H1 (cell line): ENCODE measurements at regions not wholly inside any gene's neighbourhood (a gene's known extent, or its start where the extent isn't known, plus 50 kb on each side); places are given as distances from the start of the nearest gene placed in this dataset.

ENCODE experiments used
- CTCF ChIA-PET: fragments of 300-600 bp; sonication (Branson Sonifier 250); formaldehyde crosslinking; loops from one replicate; lab custom pipeline; 2021; ENCODE audit not compliant: partially characterized antibody; lab: Charles Lee
- POLR2A ChIA-PET: fragments of 300-600 bp; sonication (Branson Sonifier 250); formaldehyde crosslinking; loops from one replicate; lab custom pipeline; 2021; ENCODE audit warnings: inconsistent platforms; ENCODE audit not compliant: partially characterized antibody; lab: Charles Lee
- DNase-seq, 2 experiments: peaks; one replicate each; pipeline versions ENCODE4 v3.0.0 to v3.0.0-alpha.2; 2010 to 2022; ENCODE audit warnings: low spot score in 2 of 2, low read depth in 1 of 2, mixed read lengths in 1 of 2
- FAIRE-seq: peaks from 2 replicates; lab custom pipeline; 2011; peaks lifted over from hg19 to GRCh38; lab: Jason Lieb, UNC
- H2AFZ ChIP-seq: 2 replicates; pipeline ENCODE4 v1.8.1; 2012; ENCODE audit warnings: low read length, inconsistent platforms
- H2AK5ac ChIP-seq: 2 replicates; pipeline ENCODE4 v1.6.1; 2013; ENCODE audit warnings: low read depth, low read length
- H2BK120ac ChIP-seq: replicated peaks from 2 replicates; pipeline ENCODE3; 2013; ENCODE audit warnings: low read depth, low read length, inconsistent platforms
- H2BK12ac ChIP-seq: 2 replicates; pipeline ENCODE4 v1.6.1; 2013; ENCODE audit warnings: low read depth, low read length
- H2BK15ac ChIP-seq: 2 replicates; pipeline ENCODE4 v1.6.1; 2013; ENCODE audit warnings: low read length
- H2BK20ac ChIP-seq: 2 replicates; pipeline ENCODE4 v1.6.1; 2013; ENCODE audit warnings: low read length
- H2BK5ac ChIP-seq: 2 replicates; pipeline ENCODE4 v1.6.1; 2013; ENCODE audit warnings: low read depth, low read length
- H3K14ac ChIP-seq: 2 replicates; pipeline ENCODE4 v1.6.1; 2013; ENCODE audit warnings: inconsistent platforms; ENCODE audit not compliant: insufficient read length
- H3K18ac ChIP-seq: 2 replicates; pipeline ENCODE4 v1.6.1; 2013; ENCODE audit warnings: low read length; ENCODE audit errors: extremely low read depth
- H3K23ac ChIP-seq: 2 replicates; pipeline ENCODE4 v1.6.1; 2013; ENCODE audit warnings: inconsistent platforms; ENCODE audit not compliant: insufficient read length
- H3K23me2 ChIP-seq: 2 replicates; pipeline ENCODE4 v1.6.1; 2013; ENCODE audit warnings: low read depth, low read length
- H3K27ac ChIP-seq: 2 replicates; pipeline ENCODE4 v1.6.1; 2011; ENCODE audit warnings: low read depth, low read length, inconsistent platforms
- H3K27me3 ChIP-seq, 4 experiments: replicated peaks in 1 of 4; 1 replicate in 1 of 4; 2 replicates in 3 of 4; pipeline versions ENCODE4 v1.6.1 to v1.8.1; 2011 to 2013; ENCODE audit warnings: low read length in 3 of 4, mild to moderate bottlenecking in 3 of 4, inconsistent platforms in 2 of 4, mixed read lengths in 2 of 4, moderate library complexity in 1 of 4; ENCODE audit not compliant: control insufficient read depth in 3 of 4, insufficient read depth in 3 of 4; ENCODE audit errors: extremely low read depth in 1 of 4
- H3K36me3 ChIP-seq, 4 experiments: 2 replicates each; pipeline versions ENCODE4 v1.6.1 to v1.8.1; 2011 to 2013; ENCODE audit warnings: mild to moderate bottlenecking in 4 of 4, low read length in 3 of 4, moderate library complexity in 2 of 4, control low read depth in 1 of 4, inconsistent platforms in 1 of 4; ENCODE audit not compliant: insufficient read depth in 4 of 4, control insufficient read depth in 2 of 4
- H3K4ac ChIP-seq: replicated peaks from 2 replicates; pipeline ENCODE3; 2013; ENCODE audit warnings: low read length, low read depth, mixed read lengths, inconsistent platforms; ENCODE audit not compliant: insufficient read length
- H3K4me1 ChIP-seq, 4 experiments: replicated peaks in 1 of 4; 1 replicate in 1 of 4; 2 replicates in 3 of 4; pipeline versions ENCODE4 v1.6.1 to v1.8.1; 2011 to 2013; ENCODE audit warnings: low read length in 3 of 4, inconsistent platforms in 2 of 4, mixed read lengths in 1 of 4; ENCODE audit not compliant: insufficient read depth in 4 of 4, control insufficient read depth in 3 of 4
- H3K4me2 ChIP-seq, 2 experiments: 2 replicates each; pipeline versions ENCODE4 v1.6.1 to v1.8.1; 2011 to 2013; ENCODE audit warnings: low read depth in 2 of 2, low read length in 2 of 2, control low read depth in 1 of 2, inconsistent platforms in 1 of 2, mild to moderate bottlenecking in 1 of 2; ENCODE audit not compliant: insufficient read depth in 1 of 2
- H3K4me3 ChIP-seq, 4 experiments: fragments of 200-600, 300-600 bp in 1 of 4; sonication (generic), shearing (Covaris generic), sonication (Bioruptor Twin) in 1 of 4; 2 replicates each; pipeline versions ENCODE4 v1.5.1 to v1.8.1; 2011 to 2016; ENCODE audit warnings: low read length in 4 of 4, low read depth in 3 of 4, control low read depth in 2 of 4, inconsistent platforms in 2 of 4, mild to moderate bottlenecking in 2 of 4, mixed read lengths in 1 of 4, moderate library complexity in 1 of 4; ENCODE audit not compliant: insufficient read depth in 2 of 4; ENCODE audit errors: extremely low read depth in 1 of 4
- H3K56ac ChIP-seq: replicated peaks from 2 replicates; pipeline ENCODE3; 2013; ENCODE audit warnings: low read depth, mild to moderate bottlenecking, mixed read lengths, low read length, inconsistent platforms; ENCODE audit not compliant: insufficient read length
- H3K79me1 ChIP-seq: 2 replicates; pipeline ENCODE4 v1.6.1; 2013; ENCODE audit warnings: low read depth, low read length, control low read depth
- H3K79me2 ChIP-seq, 2 experiments: 2 replicates each; pipeline versions ENCODE4 v1.6.1 to v1.8.1; 2012 to 2013; ENCODE audit warnings: low read length in 2 of 2, mild to moderate bottlenecking in 2 of 2, inconsistent platforms in 1 of 2; ENCODE audit not compliant: insufficient read depth in 2 of 2, control insufficient read depth in 1 of 2
- H3K9ac ChIP-seq, 4 experiments: replicated peaks in 1 of 4; 1 replicate in 1 of 4; 2 replicates in 3 of 4; pipeline versions ENCODE4 v1.6.1 to v1.8.1; 2011 to 2013; ENCODE audit warnings: low read depth in 3 of 4, low read length in 3 of 4, control low read depth in 2 of 4, mild to moderate bottlenecking in 2 of 4, moderate library complexity in 2 of 4, inconsistent platforms in 1 of 4; ENCODE audit errors: extremely low read depth in 1 of 4
- H3K9me3 ChIP-seq, 2 experiments: 2 replicates each; pipeline versions ENCODE4 v1.6.1 to v1.8.1; 2012 to 2013; ENCODE audit warnings: mild to moderate bottlenecking in 2 of 2, moderate library complexity in 2 of 2, control low read depth in 1 of 2, inconsistent platforms in 1 of 2, low read depth in 1 of 2, low read length in 1 of 2, mixed read lengths in 1 of 2; ENCODE audit not compliant: insufficient read depth in 2 of 2
- H4K20me1 ChIP-seq, 2 experiments: replicated peaks in 1 of 2; 2 replicates each; pipeline versions ENCODE3 to v1.8.1; 2011 to 2013; ENCODE audit warnings: inconsistent platforms in 2 of 2, low read length in 2 of 2, mild to moderate bottlenecking in 1 of 2; ENCODE audit not compliant: insufficient read depth in 2 of 2, control insufficient read depth in 1 of 2
- H4K5ac ChIP-seq: 2 replicates; pipeline ENCODE4 v1.6.1; 2013; ENCODE audit warnings: low read length, low read depth, mixed read lengths, inconsistent platforms; ENCODE audit not compliant: insufficient read length
- H4K8ac ChIP-seq: 2 replicates; pipeline ENCODE4 v1.8.0; 2013; ENCODE audit warnings: mild to moderate bottlenecking, moderate library complexity, low read length, inconsistent platforms; ENCODE audit not compliant: insufficient read depth; ENCODE audit errors: extremely low read depth
- H4K91ac ChIP-seq: replicated peaks from 2 replicates; pipeline ENCODE3; 2013; ENCODE audit warnings: low read length, mixed read lengths, inconsistent platforms; ENCODE audit not compliant: insufficient read length
- ATF3 ChIP-seq: IDR thresholded peaks from 2 replicates; pipeline ENCODE4 v1.6.1; 2011; ENCODE audit warnings: low read depth, mild to moderate bottlenecking, low read length; ENCODE audit not compliant: insufficient read depth
- CEBPB ChIP-seq: IDR thresholded peaks from 2 replicates; pipeline ENCODE4 v1.6.1; 2012; ENCODE audit warnings: low read depth, low read length
- E2F6 ChIP-seq: IDR thresholded peaks from 2 replicates; pipeline ENCODE4 v1.6.1; 2012; ENCODE audit warnings: inconsistent platforms
- GABPA ChIP-seq: IDR thresholded peaks from 2 replicates; pipeline ENCODE4 v1.6.1; 2011; ENCODE audit warnings: mild to moderate bottlenecking, low read length, moderate library complexity, borderline replicate concordance; ENCODE audit not compliant: insufficient read depth
- HDAC2 ChIP-seq, 2 experiments: fragments of 300-600 bp in 1 of 2; sonication (generic) in 1 of 2; IDR thresholded peaks; 2 replicates each; pipeline ENCODE4 v1.6.1; 2011 to 2012; ENCODE audit warnings: low read depth in 2 of 2, low read length in 2 of 2, mild to moderate bottlenecking in 2 of 2, moderate library complexity in 2 of 2, borderline replicate concordance in 1 of 2, inconsistent platforms in 1 of 2
- KDM5A ChIP-seq: fragments of 200-600 bp; IDR thresholded peaks from 2 replicates; pipeline ENCODE4 v1.7.1; 2012; ENCODE audit warnings: mild to moderate bottlenecking, low read length, inconsistent platforms, mixed read lengths
- MAFK ChIP-seq: IDR thresholded peaks from 2 replicates; pipeline ENCODE4 v1.6.1; 2012; ENCODE audit warnings: low read depth, mild to moderate bottlenecking, improper control_type of control experiment, low read length
- POU5F1 ChIP-seq: IDR thresholded peaks from 2 replicates; pipeline ENCODE4 v1.6.1; 2011; ENCODE audit warnings: low read depth, mild to moderate bottlenecking, low read length, moderate library complexity
- RFX5 ChIP-seq: IDR thresholded peaks from 2 replicates; pipeline ENCODE4 v1.6.1; 2011; ENCODE audit warnings: low read depth, low read length, improper control_type of control experiment, borderline replicate concordance
- SIRT6 ChIP-seq: IDR thresholded peaks from one replicate; pipeline ENCODE4 v1.7.1; 2012; ENCODE audit warnings: low read length, inconsistent platforms
- USF2 ChIP-seq: IDR thresholded peaks from 2 replicates; pipeline ENCODE4 v1.6.1; 2011; ENCODE audit warnings: low read length, improper control_type of control experiment
- WGBS, 2 experiments: shearing (Covaris generic) in 1 of 2; methylation state at CpG; one replicate each; pipeline versions ENCODE4 v1.1.6 to v1.1.7; 2013 to 2015; ENCODE audit warnings: low lambda C conversion rate in 2 of 2, mixed read lengths in 2 of 2, inconsistent platforms in 1 of 2, low coverage in 1 of 2, missing lambda C conversion rate in 1 of 2; ENCODE audit not compliant: insufficient replicate concordance in 2 of 2, insufficient coverage in 1 of 2, insufficient read length in 1 of 2; ENCODE audit errors: extremely low coverage in 1 of 2, missing lambda C conversion rate in 1 of 2; 5-methylcytosine and 5-hydroxymethylcytosine counted together

GRCh38 chr13:73220966-73221720 is 162.3 kb downstream of the KLF5 start:
- H3K23ac ChIP-seq = no peak overlapping the region
- POLR2A ChIA-PET = no interaction called here
- H2BK120ac ChIP-seq = no peak overlapping the region
- TF ChIP-seq ATF3 = no peak
- no peak for TF ChIP-seq USF2
- no peak for TF ChIP-seq SIRT6
- TF ChIP-seq MAFK = no peak
- TF ChIP-seq KDM5A = no peak
- TF ChIP-seq CEBPB = no peak
- TF ChIP-seq HDAC2 (IDR thresholded peaks at IDR 0.05; ENCODE audit: borderline replicate concordance in 1 of 2, low read depth in 2 of 2, low read length in 2 of 2) = no peak
- TF ChIP-seq E2F6 = no peak
- no peak for TF ChIP-seq GABPA
- TF ChIP-seq RFX5 = no peak
- no peak for TF ChIP-seq POU5F1

More at GRCh38 chr13:73220966-73221720, 162.3 kb downstream of the KLF5 start:
- no peak overlapping the region for H3K4ac ChIP-seq
- H3K79me1 ChIP-seq = no peaks in the 10 kb centered on the region
- H3K9me3 ChIP-seq = no peaks in the 10 kb centered on the region
- no peak overlapping the region for H2BK12ac ChIP-seq
- H3K4me2 ChIP-seq = no peak overlapping the region
- FAIRE-seq (no peak), DNase-seq (no peak)
- no peak overlapping the region for H3K18ac ChIP-seq
- no peak overlapping the region for H3K4me3 ChIP-seq
- no peak overlapping the region for H2AK5ac ChIP-seq
- no peak overlapping the region for H4K8ac ChIP-seq
- no peak overlapping the region for H3K9ac ChIP-seq
- no peaks in the 10 kb centered on the region for H3K23me2 ChIP-seq
- H4K5ac ChIP-seq = no peak overlapping the region
- H3K36me3 ChIP-seq = no peaks in the 10 kb centered on the region
- no peak overlapping the region for H3K27ac ChIP-seq
- no peaks in the 10 kb centered on the region for H3K27me3 ChIP-seq
- no peak overlapping the region for H3K14ac ChIP-seq
- H2BK5ac ChIP-seq = no peak overlapping the region
- no peak overlapping the region for H2BK20ac ChIP-seq
- no peaks in the 10 kb centered on the region for H4K20me1 ChIP-seq
- no peaks in the 10 kb centered on the region for H3K79me2 ChIP-seq
- H2BK15ac ChIP-seq = no peak overlapping the region
- no peak overlapping the region for H4K91ac ChIP-seq
- H3K4me1 ChIP-seq = peaks cover 0 to 4% (median 1%) of the 10 kb centered on the region in 4 experiments; a peak in 1 of 7 replicates
- no peak overlapping the region for H3K56ac ChIP-seq
- WGBS, 2 experiments = 83% methylated on average over 8 of the region's 8 CpGs; no CpG with 5 or more reads in 1 of the 2 experiments
- CTCF ChIA-PET = interaction anchor here (0.6 kb wide), 1 partner anchor 39 kb away, joined by 4 read pairs; no protein-coding TSS in a partner anchor
- H2AFZ ChIP-seq = no peak overlapping the region
